NCI-H526 treated with DMSO at 0.1 percent for 48 hours (cell line): ENCODE measurements at regions not wholly inside any gene's neighbourhood (a gene's known extent, or its start where the extent isn't known, plus 50 kb on each side); places are given as distances from the start of the nearest gene placed in this dataset.

Experiments used
- DNase-seq: peaks from one replicate; lab custom pipeline; 2025; lab: John Stamatoyannopoulos, UW

DNA sequence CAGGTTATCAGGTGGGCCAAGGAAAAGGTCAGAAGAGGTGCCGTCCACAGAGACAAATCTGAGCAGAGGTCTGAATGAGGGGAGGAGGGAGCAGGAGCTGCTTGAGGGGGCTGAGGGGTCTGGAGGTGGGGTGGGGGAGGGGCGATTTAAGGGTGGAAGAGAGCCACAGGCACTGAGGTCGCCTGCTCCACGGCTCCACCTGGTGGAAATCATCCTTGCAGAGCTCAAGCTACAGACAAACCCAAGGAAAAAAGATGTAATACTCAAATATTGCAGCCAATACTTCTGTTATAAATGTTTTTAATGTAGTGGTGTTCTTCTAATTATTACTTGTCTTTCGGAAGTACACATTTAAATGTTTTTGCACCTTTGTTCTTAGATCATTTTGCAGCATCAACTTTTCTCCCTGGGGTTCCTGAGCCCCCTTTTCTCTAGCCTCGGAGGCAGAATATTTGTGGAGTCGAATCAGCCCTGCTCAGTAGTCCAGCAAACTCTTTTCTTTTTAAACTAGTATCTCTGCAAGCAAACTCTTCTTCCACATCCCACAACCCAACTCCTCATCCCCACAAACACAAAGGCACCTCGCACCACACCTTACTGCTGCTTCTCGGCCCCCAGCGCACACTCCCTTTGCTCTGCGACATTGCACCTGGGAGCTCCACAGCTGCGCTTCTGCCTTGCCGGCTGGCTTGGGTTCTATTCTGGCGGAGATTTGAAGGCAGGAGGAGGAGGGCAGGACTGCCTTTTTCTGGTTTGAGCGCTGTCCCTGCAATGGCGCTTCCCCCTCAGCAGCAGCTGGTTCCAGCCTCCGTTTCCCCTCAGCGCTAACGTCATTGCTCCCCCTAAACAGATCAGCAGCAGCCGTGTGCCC lies 51.0 kb upstream of the TFAP2A start:
- peak; percentile 4 for DNase-seq
